SK-N-SH (cell line): ENCODE measurements at regions not wholly inside any gene's neighbourhood (a gene's known extent, or its start where the extent isn't known, plus 50 kb on each side); places are given as distances from the start of the nearest gene placed in this dataset.

Experiments used
- CTCF ChIA-PET: fragments of 300-600, 350-600 bp; formaldehyde crosslinking; extraction: SDS; loops from one replicate; lab custom pipeline; 2021; lab: Yijun Ruan, JAX
- POLR2A ChIA-PET: fragments of 350-600 bp; sonication (Branson Sonifier 250); formaldehyde crosslinking; extraction: SDS; loops from one replicate; lab custom pipeline; 2020; ENCODE audit warnings: antibody characterized with exemption, inconsistent platforms; lab: Yijun Ruan, JAX
- DNase-seq: peaks from one replicate; pipeline ENCODE4 v3.0.0; 2012
- H2AFZ ChIP-seq: fragments of 200-600 bp; sonication (generic); 2 replicates; pipeline ENCODE4 v1.8.1; 2016; ENCODE audit warnings: antibody characterized with exemption, mild to moderate bottlenecking, low read depth
- H3F3A ChIP-seq: fragments of 200-600 bp; sonication (generic); replicated peaks from 2 replicates; pipeline ENCODE3; 2016; ENCODE audit warnings: antibody characterized with exemption, mild to moderate bottlenecking; ENCODE audit not compliant: insufficient read depth
- H3K27ac ChIP-seq, 2 experiments: fragments of 200-500 bp in 1 of 2; fragments of 200-600 bp in 1 of 2; sonication (Bioruptor generic) in 1 of 2; sonication (generic), shearing (Covaris generic) in 1 of 2; 2 replicates each; pipeline versions ENCODE4 v1.5.1 to v1.6.1; 2014 to 2016; ENCODE audit warnings: low read depth in 2 of 2, inconsistent platforms in 1 of 2, low read length in 1 of 2, mild to moderate bottlenecking in 1 of 2, mixed read lengths in 1 of 2
- H3K27me3 ChIP-seq: fragments of 200-600 bp; sonication (generic), shearing (Covaris generic); 2 replicates; pipeline ENCODE4 v1.6.1; 2016; ENCODE audit warnings: mixed run types; ENCODE audit not compliant: insufficient read depth
- H3K36me3 ChIP-seq, 2 experiments: fragments of 200-500 bp in 1 of 2; fragments of 200-600 bp in 1 of 2; sonication (Bioruptor generic) in 1 of 2; sonication (generic) in 1 of 2; replicated peaks in 1 of 2; 2 replicates each; pipeline versions ENCODE3 to v1.5.1; 2014 to 2016; ENCODE audit warnings: low read length in 1 of 2, mild to moderate bottlenecking in 1 of 2; ENCODE audit not compliant: insufficient read depth in 2 of 2, control insufficient read depth in 1 of 2
- H3K4me1 ChIP-seq, 2 experiments: fragments of 200-500 bp in 1 of 2; fragments of 200-600 bp in 1 of 2; sonication (Bioruptor generic) in 1 of 2; sonication (generic), shearing (Covaris generic) in 1 of 2; 2 replicates each; pipeline versions ENCODE4 v1.5.1 to v1.6.1; 2014 to 2016; ENCODE audit warnings: low read depth in 1 of 2, low read length in 1 of 2, mixed run types in 1 of 2; ENCODE audit not compliant: insufficient read depth in 2 of 2, control insufficient read depth in 1 of 2
- H3K4me2 ChIP-seq: fragments of 200-600 bp; sonication (generic), shearing (Covaris generic); 2 replicates; pipeline ENCODE4 v1.6.1; 2017; ENCODE audit warnings: mixed run types
- H3K4me3 ChIP-seq, 2 experiments: fragments of 200-500 bp in 1 of 2; fragments of 200-600 bp in 1 of 2; sonication (Bioruptor generic) in 1 of 2; sonication (generic), shearing (Covaris generic) in 1 of 2; 2 replicates each; pipeline versions ENCODE4 v1.5.1 to v1.8.1; 2014 to 2016; ENCODE audit warnings: low read depth in 2 of 2, inconsistent platforms in 1 of 2, low read length in 1 of 2, mild to moderate bottlenecking in 1 of 2, mixed read lengths in 1 of 2, moderate library complexity in 1 of 2
- H3K79me2 ChIP-seq: fragments of 200-600 bp; sonication (generic); 2 replicates; pipeline ENCODE4 v1.8.1; 2017; ENCODE audit warnings: mild to moderate bottlenecking; ENCODE audit not compliant: insufficient read depth
- H3K9ac ChIP-seq: fragments of 200-600 bp; sonication (generic); 2 replicates; pipeline ENCODE4 v1.6.1; 2017; ENCODE audit warnings: mixed run types
- H3K9me2 ChIP-seq: fragments of 200-600 bp; sonication (generic); 2 replicates; pipeline ENCODE4 v1.6.1; 2017; ENCODE audit warnings: mixed run types
- H3K9me3 ChIP-seq: fragments of 200-600 bp; sonication (generic); 2 replicates; pipeline ENCODE4 v1.6.1; 2017; ENCODE audit warnings: mixed run types, mild to moderate bottlenecking, moderate library complexity
- H4K20me1 ChIP-seq: fragments of 200-600 bp; sonication (generic); 2 replicates; pipeline ENCODE4 v1.6.1; 2017; ENCODE audit warnings: mild to moderate bottlenecking, mixed run types; ENCODE audit not compliant: insufficient read depth
- CHD2 ChIP-seq: fragments of 150-350 bp; IDR thresholded peaks from 2 replicates; pipeline ENCODE4 v1.6.1; 2018; ENCODE audit warnings: low read length; ENCODE audit not compliant: partially characterized antibody
- ELF1 ChIP-seq: IDR thresholded peaks from 2 replicates; pipeline ENCODE4 v1.4.0; 2012
- EZH2phosphoT487 ChIP-seq: fragments of 200-600 bp; sonication (generic); IDR thresholded peaks from 2 replicates; pipeline ENCODE4 v1.6.1; 2017; ENCODE audit warnings: low read depth, mixed run types, mild to moderate bottlenecking, antibody characterized with exemption, moderate library complexity, borderline replicate concordance
- FOXM1 ChIP-seq: IDR thresholded peaks from 2 replicates; pipeline ENCODE4 v1.4.0; 2012; ENCODE audit warnings: low read depth, mild to moderate bottlenecking
- GABPA ChIP-seq: IDR thresholded peaks from 2 replicates; pipeline ENCODE4 v1.4.0; 2012; ENCODE audit warnings: low read depth, mild to moderate bottlenecking
- JUND ChIP-seq: IDR thresholded peaks from 2 replicates; pipeline ENCODE4 v1.4.0; 2012
- MEF2A ChIP-seq: IDR thresholded peaks from 2 replicates; pipeline ENCODE4 v1.4.0; 2012; ENCODE audit warnings: low read depth, borderline replicate concordance
- NFIC ChIP-seq: IDR thresholded peaks from 2 replicates; pipeline ENCODE4 v1.4.0; 2012; ENCODE audit warnings: borderline replicate concordance
- NRF1 ChIP-seq: IDR thresholded peaks from 2 replicates; pipeline ENCODE4 v1.6.1; 2012; ENCODE audit warnings: low read depth, mild to moderate bottlenecking, low read length
- RCOR1 ChIP-seq: fragments of 150-350 bp; IDR thresholded peaks from 2 replicates; pipeline ENCODE4 v1.6.1; 2017; ENCODE audit warnings: antibody characterized with exemption, low read length
- REST ChIP-seq: IDR thresholded peaks from 2 replicates; pipeline ENCODE4 v1.6.1; 2012; ENCODE audit warnings: mild to moderate bottlenecking, low read depth, low read length, moderate library complexity
- RFX5 ChIP-seq: IDR thresholded peaks from 2 replicates; pipeline ENCODE4 v1.6.1; 2012; ENCODE audit warnings: mild to moderate bottlenecking, improper control_type of control experiment, low read length
- RXRA ChIP-seq: IDR thresholded peaks from 2 replicates; pipeline ENCODE4 v1.4.0; 2012; ENCODE audit warnings: low read depth, mild to moderate bottlenecking, borderline replicate concordance
- SIN3A ChIP-seq: IDR thresholded peaks from 2 replicates; pipeline ENCODE4 v1.6.1; 2012; ENCODE audit warnings: low read depth, mild to moderate bottlenecking, low read length, moderate library complexity, borderline replicate concordance
- SMC3 ChIP-seq: IDR thresholded peaks from 2 replicates; pipeline ENCODE4 v1.6.1; 2012; ENCODE audit warnings: low read depth, low read length, improper control_type of control experiment
- TAF1 ChIP-seq: IDR thresholded peaks from 2 replicates; pipeline ENCODE4 v1.6.1; 2012; ENCODE audit warnings: low read depth, mild to moderate bottlenecking, low read length, moderate library complexity, borderline replicate concordance
- TCF12 ChIP-seq: IDR thresholded peaks from 2 replicates; pipeline ENCODE4 v1.4.0; 2012
- USF2 ChIP-seq: fragments of 150-350 bp; IDR thresholded peaks from 2 replicates; pipeline ENCODE4 v1.6.1; 2017; ENCODE audit warnings: antibody characterized with exemption, low read length, low read depth, borderline replicate concordance
- ZBTB33 ChIP-seq: IDR thresholded peaks from 2 replicates; pipeline ENCODE4 v1.4.0; 2012; ENCODE audit warnings: low read depth, borderline replicate concordance
- WGBS: methylation state at CpG from one replicate; pipeline ENCODE4 v1.1.6; 2017; ENCODE audit warnings: low lambda C conversion rate; 5-methylcytosine and 5-hydroxymethylcytosine counted together
- TF ChIP-seq, protein P1 (sequence below): IDR thresholded peaks from 2 replicates; pipeline ENCODE4 v1.4.0; 2012; ENCODE audit warnings: low read depth

GRCh38 chr10:52679117-52679516 lies 93.5 kb downstream of the MBL2 start:
- WGBS: 73% methylated on average over 6 of the region's 6 CpGs
- H3K9ac ChIP-seq: no peak overlapping the region
- no peaks in the 10 kb centered on the region for H3F3A ChIP-seq
- no peaks in the 10 kb centered on the region for H4K20me1 ChIP-seq
- peak overlapping the region in 1 of 2 experiments; percentile 4; a peak in 1 of 4 replicates for H3K4me3 ChIP-seq
- DNase-seq: no peak
- no peaks in the 10 kb centered on the region for H3K9me2 ChIP-seq
- no peaks in the 10 kb centered on the region for H3K9me3 ChIP-seq
- TF ChIP-seq RFX5 (no peak), ELF1 (no peak), ZBTB33 (no peak), JUND (no peak), USF2 (no peak), TCF12 (no peak), NFIC (no peak), GABPA (no peak), RCOR1 (no peak), FOXM1 (no peak), REST (no peak), CHD2 (no peak), MEF2A (no peak), SIN3A (no peak), TAF1 (no peak), EZH2phosphoT487 (no peak), NRF1 (no peak), SMC3 (no peak), RXRA (no peak)
- TF ChIP-seq, protein P1, sequence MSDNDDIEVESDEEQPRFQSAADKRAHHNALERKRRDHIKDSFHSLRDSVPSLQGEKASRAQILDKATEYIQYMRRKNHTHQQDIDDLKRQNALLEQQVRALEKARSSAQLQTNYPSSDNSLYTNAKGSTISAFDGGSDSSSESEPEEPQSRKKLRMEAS: no peak
- TF ChIP-seq, all 33 proteins: peak for 0
- H3K4me2 ChIP-seq: no peak overlapping the region
- peak overlapping the region in 1 of 2 experiments; percentile 85; a peak in 2 of 4 replicates for H3K27ac ChIP-seq
- POLR2A ChIA-PET: no interaction called here
- CTCF ChIA-PET: no interaction called here
- no peaks in the 10 kb centered on the region for H3K79me2 ChIP-seq
- peaks cover 0 to 23% of the 10 kb centered on the region in 2 experiments; a peak in 2 of 4 replicates for H3K4me1 ChIP-seq
- H3K36me3 ChIP-seq: no peaks in the 10 kb centered on the region
- no peaks in the 10 kb centered on the region for H3K27me3 ChIP-seq
- H2AFZ ChIP-seq: no peak overlapping the region
